Left lung (tissue), 4 donors: ENCODE measurements at regions not wholly inside any gene's neighbourhood (a gene's known extent, or its start where the extent isn't known, plus 50 kb on each side); places are given as distances from the start of the nearest gene placed in this dataset.

Source experiments
- ATAC-seq: fragments of 200-7000 bp; cut with Tn5 transposase; one replicate; pipeline ENCODE4 v1.9.1; 2020; ENCODE audit warnings: moderate library complexity
- DNase-seq, 4 donors: peaks; one replicate each; pipeline ENCODE4 v3.0.0-alpha.2; 2013 to 2020
- H3K27ac ChIP-seq, 2 donors: fragments of 200-600 bp; sonication (generic) in 1 of 2; one replicate each; pipeline versions ENCODE4 v1.5.0 to v1.8.0; 2020 to 2021
- H3K27me3 ChIP-seq, 2 donors: fragments of 200-600 bp; sonication (generic) in 1 of 2; one replicate each; pipeline versions ENCODE4 v1.5.0 to v1.8.0; 2020 to 2021
- H3K36me3 ChIP-seq, 2 donors: fragments of 200-600 bp; sonication (generic) in 1 of 2; one replicate each; pipeline versions ENCODE4 v1.5.0 to v1.8.0; 2020 to 2021
- H3K4me1 ChIP-seq, 2 donors: fragments of 200-600 bp; one replicate each; pipeline ENCODE4 v1.8.0; 2021
- H3K4me3 ChIP-seq, 2 donors: fragments of 200-600 bp; sonication (generic) in 1 of 2; one replicate each; pipeline versions ENCODE4 v1.5.0 to v1.8.0; 2020 to 2021; ENCODE audit warnings: mild to moderate bottlenecking in 1 of 2
- H3K9me3 ChIP-seq, 2 donors: fragments of 200-600 bp; sonication (generic) in 1 of 2; one replicate each; pipeline versions ENCODE4 v1.5.0 to v1.8.0; 2020 to 2021
- CTCF ChIP-seq, 2 donors: fragments of 200-600 bp; sonication (generic) in 1 of 2; IDR thresholded peaks; one replicate each; pipeline versions ENCODE4 v1.5.0 to v1.8.0; 2021; ENCODE audit warnings: antibody characterized with exemption in 2 of 2
- intact Hi-C, 2 donors: fragments of 100-400 bp; cut with DNase I; formaldehyde crosslinking; loops; one replicate each; pipeline versions ENCODE4 v1.11.2 to v1.14.2; 2022
- donor health status: DM: no; HTN: yes; CAD: no.
- donor health status: DM: no; HTN: no; CAD: no.

- Histone ChIP-seq H3K36me3 (no peaks in the 10 kb centered on the region), H3K9me3 (no peaks in the 10 kb centered on the region), H3K27ac (no peak overlapping the region), H3K27me3 (no peaks in the 10 kb centered on the region), H3K4me3 (no peak overlapping the region), H3K4me1 (peaks cover 0 to 3% of the 10 kb centered on the region in 2 donors)
- TF ChIP-seq CTCF (IDR thresholded peaks at IDR 0.05) = no peak
- no peak for DNase-seq
- intact Hi-C loops = no loop called here
- ATAC-seq = no peak
These were observed 167.5 kb upstream of the MEOX2 start for GRCh38 chr7:15853832-15854470.

GRCh38 chr7:15851201-15851600, 164.7 kb upstream of the MEOX2 start:
- Histone ChIP-seq H3K4me3 (no peak overlapping the region), H3K27ac (no peak overlapping the region), H3K9me3 (no peaks in the 10 kb centered on the region), H3K36me3 (no peaks in the 10 kb centered on the region), H3K27me3 (no peaks in the 10 kb centered on the region), H3K4me1 (peaks cover 0 to under 1% of the 10 kb centered on the region in 2 donors)
- DNase-seq (no peak), ATAC-seq (no peak)
- no peak for TF ChIP-seq CTCF (IDR thresholded peaks at IDR 0.05)
- intact Hi-C loops = no loop called here

GRCh38 chr7:15848901-15849300, 162.4 kb upstream of the MEOX2 start:
- Histone ChIP-seq H3K9me3 (no peaks in the 10 kb centered on the region), H3K27ac (no peak overlapping the region), H3K4me1 (no peaks in the 10 kb centered on the region), H3K36me3 (no peaks in the 10 kb centered on the region), H3K27me3 (no peaks in the 10 kb centered on the region), H3K4me3 (no peak overlapping the region)
- no peak for TF ChIP-seq CTCF (IDR thresholded peaks at IDR 0.05)
- intact Hi-C loops = no loop called here
- DNase-seq (peak in 1 of 4 donors; percentile 59), ATAC-seq (no peak)

- ATAC-seq (peak; percentile 17), DNase-seq (no peak)
- Histone ChIP-seq H3K4me3 (no peak overlapping the region), H3K4me1 (no peaks in the 10 kb centered on the region), H3K27ac (no peak overlapping the region), H3K9me3 (peaks cover 0 to 1% of the 10 kb centered on the region in 2 donors), H3K27me3 (no peaks in the 10 kb centered on the region), H3K36me3 (no peaks in the 10 kb centered on the region)
- intact Hi-C loops = no loop called here
- no peak for TF ChIP-seq CTCF (IDR thresholded peaks at IDR 0.05)
These were observed 161.9 kb upstream of the MEOX2 start for GRCh38 chr7:15848362-15848761.

GRCh38 chr7:15845868-15846267, 159.4 kb upstream of the MEOX2 start:
- no peaks in the 10 kb centered on the region for H3K36me3 ChIP-seq
- H3K4me1 ChIP-seq = no peaks in the 10 kb centered on the region
- DNase-seq (no peak), ATAC-seq (no peak)
- peaks cover 0 to 1% of the 10 kb centered on the region in 2 donors for H3K9me3 ChIP-seq
- H3K27ac ChIP-seq = no peak overlapping the region
- no peak overlapping the region for H3K4me3 ChIP-seq
- H3K27me3 ChIP-seq = no peaks in the 10 kb centered on the region
- intact Hi-C loops = no loop called here
- no peak for TF ChIP-seq CTCF (IDR thresholded peaks at IDR 0.05)
